Loucy (cell line): ENCODE measurements at regions not wholly inside any gene's neighbourhood (a gene's known extent, or its start where the extent isn't known, plus 50 kb on each side); places are given as distances from the start of the nearest gene placed in this dataset.

ENCODE experiments used
- H2AFZ ChIP-seq: fragments of 200-600 bp; sonication (generic); 2 replicates; pipeline ENCODE4 v1.6.0; 2016; ENCODE audit warnings: antibody characterized with exemption, mild to moderate bottlenecking, low read length, moderate library complexity
- H3F3A ChIP-seq: fragments of 200-600 bp; 2 replicates; pipeline ENCODE4 v1.6.0; 2016; ENCODE audit warnings: antibody characterized with exemption, low read depth, mild to moderate bottlenecking
- H3K27me3 ChIP-seq: fragments of 200-600 bp; sonication (generic); 2 replicates; pipeline ENCODE4 v1.6.1; 2014; ENCODE audit warnings: low read length, mild to moderate bottlenecking; ENCODE audit not compliant: insufficient read depth, poor library complexity, severe bottlenecking
- H3K36me3 ChIP-seq: fragments of 200-600 bp; sonication (generic); 2 replicates; pipeline ENCODE4 v1.6.1; 2016; ENCODE audit warnings: low read length; ENCODE audit not compliant: insufficient read depth
- H3K4me1 ChIP-seq: fragments of 200-600 bp; sonication (generic); 2 replicates; pipeline ENCODE4 v1.5.1; 2014; ENCODE audit warnings: low read length, mild to moderate bottlenecking; ENCODE audit not compliant: insufficient read depth, poor library complexity, severe bottlenecking
- H3K4me2 ChIP-seq: fragments of 200-600 bp; sonication (generic); 2 replicates; pipeline ENCODE4 v1.6.0; 2014; ENCODE audit warnings: antibody characterized with exemption, low read length, low read depth, mild to moderate bottlenecking; ENCODE audit not compliant: poor library complexity, severe bottlenecking
- H3K4me3 ChIP-seq: fragments of 200-600 bp; sonication (generic); 2 replicates; pipeline ENCODE4 v1.5.1; 2014; ENCODE audit warnings: low read length, mild to moderate bottlenecking, mixed read lengths; ENCODE audit not compliant: poor library complexity, severe bottlenecking
- H3K79me2 ChIP-seq: fragments of 200-600 bp; sonication (generic); 2 replicates; pipeline ENCODE4 v1.6.1; 2014; ENCODE audit warnings: low read length; ENCODE audit not compliant: insufficient read depth
- H3K9ac ChIP-seq: fragments of 200-600 bp; sonication (generic); 2 replicates; pipeline ENCODE4 v1.6.0; 2014; ENCODE audit warnings: mild to moderate bottlenecking, low read depth, low read length, moderate library complexity; ENCODE audit not compliant: poor library complexity, severe bottlenecking
- H3K9me2 ChIP-seq: fragments of 200-600 bp; sonication (generic); replicated peaks from 2 replicates; pipeline ENCODE4 v1.6.1; 2016; ENCODE audit warnings: low read depth, low read length, mixed read lengths
- H3K9me3 ChIP-seq: fragments of 200-600 bp; sonication (generic); 2 replicates; pipeline ENCODE4 v1.6.1; 2014; ENCODE audit warnings: mild to moderate bottlenecking, antibody characterized with exemption, low read length, low read depth; ENCODE audit not compliant: insufficient read depth
- H4K20me1 ChIP-seq: fragments of 200-600 bp; sonication (generic); 2 replicates; pipeline ENCODE4 v1.6.0; 2014; ENCODE audit warnings: antibody characterized with exemption, low read length, mild to moderate bottlenecking; ENCODE audit not compliant: insufficient read depth, poor library complexity, severe bottlenecking
- EZH2phosphoT487 ChIP-seq: fragments of 200-600 bp; IDR thresholded peaks from 2 replicates; pipeline ENCODE4 v1.6.1; 2018; ENCODE audit warnings: antibody characterized with exemption, mild to moderate bottlenecking, moderate library complexity, borderline replicate concordance
- TF ChIP-seq, protein P1 (sequence below): fragments of 200-600 bp; sonication (generic); conservative IDR thresholded peaks from 2 replicates; pipeline ENCODE4 v1.5.1; 2014; ENCODE audit warnings: mild to moderate bottlenecking, antibody characterized with exemption, low read length

DNA sequence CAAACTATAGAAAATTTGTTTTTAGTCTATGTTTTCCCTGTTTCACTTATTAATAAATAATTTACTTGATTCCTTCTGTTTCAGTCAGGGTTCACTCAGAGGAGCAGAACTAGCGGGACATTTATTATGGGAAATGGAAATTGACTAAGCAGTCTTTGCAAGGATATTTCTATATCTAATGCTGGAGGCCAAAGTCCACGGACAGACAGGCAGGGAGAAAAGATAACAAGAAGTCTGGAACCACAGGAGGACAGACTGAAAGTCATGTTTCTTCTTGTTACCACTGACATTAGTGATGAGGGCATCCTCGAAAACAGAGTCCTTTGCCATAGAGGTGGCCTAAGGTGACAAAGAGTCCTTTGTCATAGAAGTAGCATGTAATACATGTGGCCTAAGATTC lies 744.5 kb upstream of the TMPRSS15 start:
- no peaks in the 10 kb centered on the region for H3K36me3 ChIP-seq

DNA sequence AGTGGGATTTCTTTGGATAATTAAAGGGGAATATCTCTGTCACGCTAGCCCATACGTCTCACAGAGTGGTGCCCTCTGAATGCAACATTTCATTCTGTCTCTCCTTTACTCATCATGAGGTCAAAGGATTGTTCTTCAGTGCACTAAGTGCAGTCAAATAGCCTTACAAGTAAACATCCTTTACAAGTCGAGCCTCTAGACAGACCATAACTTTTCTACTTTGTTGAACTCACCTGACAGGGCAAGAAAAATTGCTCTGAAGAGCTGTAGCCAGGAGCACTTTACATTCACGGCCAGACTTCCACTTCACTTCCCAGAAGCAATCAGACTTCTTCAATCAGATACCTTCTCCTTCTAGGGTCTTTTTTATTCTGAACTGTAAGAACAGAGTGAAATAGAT lies 768.0 kb upstream of the TMPRSS15 start:
- Histone ChIP-seq H2AFZ (no peak overlapping the region), H3K4me3 (no peak overlapping the region), H4K20me1 (no peaks in the 10 kb centered on the region), H3K9me2 (no peaks in the 10 kb centered on the region), H3F3A (no peaks in the 10 kb centered on the region), H3K4me1 (no peaks in the 10 kb centered on the region), H3K27me3 (no peaks in the 10 kb centered on the region), H3K9ac (no peak overlapping the region), H3K4me2 (no peak overlapping the region), H3K79me2 (no peaks in the 10 kb centered on the region), H3K36me3 (no peaks in the 10 kb centered on the region), H3K9me3 (no peaks in the 10 kb centered on the region)
- TF ChIP-seq, protein P1, sequence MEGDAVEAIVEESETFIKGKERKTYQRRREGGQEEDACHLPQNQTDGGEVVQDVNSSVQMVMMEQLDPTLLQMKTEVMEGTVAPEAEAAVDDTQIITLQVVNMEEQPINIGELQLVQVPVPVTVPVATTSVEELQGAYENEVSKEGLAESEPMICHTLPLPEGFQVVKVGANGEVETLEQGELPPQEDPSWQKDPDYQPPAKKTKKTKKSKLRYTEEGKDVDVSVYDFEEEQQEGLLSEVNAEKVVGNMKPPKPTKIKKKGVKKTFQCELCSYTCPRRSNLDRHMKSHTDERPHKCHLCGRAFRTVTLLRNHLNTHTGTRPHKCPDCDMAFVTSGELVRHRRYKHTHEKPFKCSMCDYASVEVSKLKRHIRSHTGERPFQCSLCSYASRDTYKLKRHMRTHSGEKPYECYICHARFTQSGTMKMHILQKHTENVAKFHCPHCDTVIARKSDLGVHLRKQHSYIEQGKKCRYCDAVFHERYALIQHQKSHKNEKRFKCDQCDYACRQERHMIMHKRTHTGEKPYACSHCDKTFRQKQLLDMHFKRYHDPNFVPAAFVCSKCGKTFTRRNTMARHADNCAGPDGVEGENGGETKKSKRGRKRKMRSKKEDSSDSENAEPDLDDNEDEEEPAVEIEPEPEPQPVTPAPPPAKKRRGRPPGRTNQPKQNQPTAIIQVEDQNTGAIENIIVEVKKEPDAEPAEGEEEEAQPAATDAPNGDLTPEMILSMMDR = no peak

More for the DNA sequence above, 744.5 kb upstream of the TMPRSS15 start:
- Histone ChIP-seq H3K9ac (no peak overlapping the region), H3K4me2 (no peak overlapping the region), H3K9me3 (no peaks in the 10 kb centered on the region), H3K9me2 (no peaks in the 10 kb centered on the region), H3F3A (no peaks in the 10 kb centered on the region), H3K27me3 (no peaks in the 10 kb centered on the region), H2AFZ (no peak overlapping the region), H3K4me3 (no peak overlapping the region), H4K20me1 (no peaks in the 10 kb centered on the region), H3K79me2 (no peaks in the 10 kb centered on the region), H3K4me1 (no peaks in the 10 kb centered on the region)
- TF ChIP-seq, protein P1 = no peak
- no peak for TF ChIP-seq EZH2phosphoT487

DNA sequence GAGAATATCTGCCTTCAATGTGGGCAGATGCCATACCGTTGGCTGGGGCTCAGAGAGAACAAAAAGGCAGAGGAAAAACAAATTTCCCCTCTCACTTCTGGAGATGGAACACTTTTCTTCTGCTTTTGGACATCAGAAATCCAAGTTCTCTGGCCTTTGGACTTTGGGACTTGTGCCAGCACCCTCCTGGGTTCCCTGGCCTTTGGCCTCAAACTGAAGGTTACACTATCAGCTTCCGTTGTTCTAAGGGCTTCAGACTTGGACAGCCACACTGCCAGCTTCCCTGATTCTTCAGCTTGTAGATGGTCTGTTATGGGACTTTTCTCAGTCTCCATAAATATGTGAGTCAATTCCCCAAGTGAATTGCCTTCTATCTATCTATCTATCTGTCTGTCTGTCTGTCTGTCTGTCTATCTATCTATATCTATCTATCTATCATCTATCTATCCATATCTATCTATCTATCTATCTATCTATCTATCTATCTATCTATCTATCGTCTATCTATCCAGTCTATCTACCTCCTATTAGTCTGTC lies 778.1 kb upstream of the TMPRSS15 start:
- TF ChIP-seq, protein P1 = no peak
- no peak for TF ChIP-seq EZH2phosphoT487
- no peak overlapping the region for H3K4me3 ChIP-seq
- no peaks in the 10 kb centered on the region for H4K20me1 ChIP-seq
- H3K36me3 ChIP-seq = no peaks in the 10 kb centered on the region
- H3F3A ChIP-seq = no peaks in the 10 kb centered on the region
- no peaks in the 10 kb centered on the region for H3K9me2 ChIP-seq
- no peaks in the 10 kb centered on the region for H3K4me1 ChIP-seq
- H3K79me2 ChIP-seq = no peaks in the 10 kb centered on the region
- H2AFZ ChIP-seq = no peak overlapping the region
- no peak overlapping the region for H3K9ac ChIP-seq
- H3K4me2 ChIP-seq = no peak overlapping the region
- H3K9me3 ChIP-seq = no peaks in the 10 kb centered on the region
- H3K27me3 ChIP-seq = no peaks in the 10 kb centered on the region
